Right lobe of liver (tissue), 6 donors: ENCODE measurements at regions not wholly inside any gene's neighbourhood (a gene's known extent, or its start where the extent isn't known, plus 50 kb on each side); places are given as distances from the start of the nearest gene placed in this dataset.

ENCODE experiments used
- ATAC-seq, 4 donors: fragments of 200-7000 bp; cut with Tn5 transposase; one replicate each; pipeline ENCODE4 v1.9.1; 2020; ENCODE audit warnings: mild to moderate bottlenecking in 4 of 4, moderate library complexity in 4 of 4
- DNase-seq, 3 donors: peaks; one replicate each; pipeline ENCODE4 v3.0.0-alpha.2; 2020
- H3K27ac ChIP-seq, 3 donors: fragments of 200-600 bp; one replicate each; pipeline ENCODE4 v1.8.0; 2022
- H3K27me3 ChIP-seq, 2 donors: fragments of 200-600 bp; one replicate each; pipeline ENCODE4 v1.8.0; 2022
- H3K36me3 ChIP-seq, 4 donors: fragments of 200-600 bp; sonication (generic) in 1 of 4; one replicate each; pipeline versions ENCODE4 v1.5.1 to v1.8.0; 2017 to 2022; ENCODE audit warnings: control low read depth in 1 of 4
- H3K4me1 ChIP-seq, 4 donors: fragments of 200-600 bp; sonication (generic) in 1 of 4; one replicate each; pipeline versions ENCODE4 v1.5.1 to v1.8.0; 2017 to 2022; ENCODE audit warnings: control low read depth in 1 of 4
- H3K4me3 ChIP-seq, 3 donors: fragments of 200-600 bp; one replicate each; pipeline ENCODE4 v1.8.0; 2022
- H3K9me3 ChIP-seq, 4 donors: fragments of 200-600 bp; sonication (generic) in 1 of 4; one replicate each; pipeline versions ENCODE4 v1.5.1 to v1.8.0; 2017 to 2022; ENCODE audit warnings: control low read depth in 1 of 4
- CTCF ChIP-seq, 4 donors: fragments of 200-600 bp in 3 of 4; fragments of 450-650 bp in 1 of 4; IDR thresholded peaks; one replicate each; pipeline versions ENCODE4 v1.5.1 to v1.8.0; 2016 to 2022; ENCODE audit warnings: antibody characterized with exemption in 4 of 4, mild to moderate bottlenecking in 2 of 4
- POLR2A ChIP-seq: fragments of 450-650 bp; IDR thresholded peaks from one replicate; pipeline ENCODE4 v1.6.1; 2017; ENCODE audit warnings: antibody characterized with exemption, mild to moderate bottlenecking
- WGBS: methylation state at CpG from one replicate; pipeline ENCODE4 v1.1.6; 2018; ENCODE audit warnings: low coverage, low lambda C conversion rate; ENCODE audit not compliant: insufficient coverage; ENCODE audit errors: missing lambda C conversion rate; 5-methylcytosine and 5-hydroxymethylcytosine counted together
- intact Hi-C, 2 donors: fragments of 100-400 bp; cut with DNase I; formaldehyde crosslinking; loops; one replicate each; pipeline versions ENCODE4 v1.11.2 to v1.14.1; 2022
- donor health status: DM: no; HTN: yes; CAD: no.
- donor health status: DM: no; HTN: no; CAD: no.
- donor health status: DM: no; HTN: no; CAD: no.
- donor health status: DM: no; HTN: yes; CAD: no.
- donor health status: DM: no; HTN: yes; CAD: no.

- no peak for DNase-seq
- 25% methylated on average over 1 of the region's 1 CpG for WGBS
- Histone ChIP-seq H3K4me3 (no peak overlapping the region), H3K36me3 (no peaks in the 10 kb centered on the region), H3K9me3 (no peaks in the 10 kb centered on the region), H3K4me1 (no peaks in the 10 kb centered on the region), H3K27me3 (no peaks in the 10 kb centered on the region), H3K27ac (no peak overlapping the region)
- TF ChIP-seq POLR2A (no peak), CTCF (IDR thresholded peaks at IDR 0.05) (no peak)
- intact Hi-C loops: no loop called here
- ATAC-seq: no peak
Measured at GRCh38 chr3:22660606-22661005, 542.5 kb upstream of the UBE2E2 start.

- TF ChIP-seq POLR2A: no peak
- TF ChIP-seq CTCF (IDR thresholded peaks at IDR 0.05): no peak
- H3K27ac ChIP-seq: no peak overlapping the region
- no peaks in the 10 kb centered on the region for H3K4me1 ChIP-seq
- intact Hi-C loops: no loop called here
- no peak for ATAC-seq
- H3K36me3 ChIP-seq: no peaks in the 10 kb centered on the region
- no peak overlapping the region for H3K4me3 ChIP-seq
- no peaks in the 10 kb centered on the region for H3K27me3 ChIP-seq
- WGBS: 36% methylated on average over 2 of the region's 2 CpGs
- H3K9me3 ChIP-seq: no peaks in the 10 kb centered on the region
- DNase-seq: no peak
Measured at GRCh38 chr3:22661121-22661700, 541.9 kb upstream of the UBE2E2 start.

- H3K4me3 ChIP-seq: no peak overlapping the region
- no peaks in the 10 kb centered on the region for H3K9me3 ChIP-seq
- WGBS: 35% methylated on average over 2 of the region's 2 CpGs
- DNase-seq (no peak), ATAC-seq (no peak)
- intact Hi-C loops: no loop called here
- H3K27me3 ChIP-seq: no peaks in the 10 kb centered on the region
- no peaks in the 10 kb centered on the region for H3K36me3 ChIP-seq
- no peak overlapping the region for H3K27ac ChIP-seq
- no peak for TF ChIP-seq POLR2A
- TF ChIP-seq CTCF (IDR thresholded peaks at IDR 0.05): no peak
- no peaks in the 10 kb centered on the region for H3K4me1 ChIP-seq
Measured at GRCh38 chr3:22665528-22665927, 537.6 kb upstream of the UBE2E2 start.

- no peak for DNase-seq
- 14% methylated on average over 1 of the region's 1 CpG for WGBS
- intact Hi-C loops: no loop called here
- Histone ChIP-seq H3K4me1 (no peaks in the 10 kb centered on the region), H3K27me3 (no peaks in the 10 kb centered on the region), H3K9me3 (no peaks in the 10 kb centered on the region), H3K36me3 (no peaks in the 10 kb centered on the region), H3K27ac (no peak overlapping the region), H3K4me3 (no peak overlapping the region)
- no peak for TF ChIP-seq POLR2A
- TF ChIP-seq CTCF (IDR thresholded peaks at IDR 0.05): no peak
- ATAC-seq: no peak
Measured at GRCh38 chr3:22666736-22667135, 536.4 kb upstream of the UBE2E2 start.

DNA sequence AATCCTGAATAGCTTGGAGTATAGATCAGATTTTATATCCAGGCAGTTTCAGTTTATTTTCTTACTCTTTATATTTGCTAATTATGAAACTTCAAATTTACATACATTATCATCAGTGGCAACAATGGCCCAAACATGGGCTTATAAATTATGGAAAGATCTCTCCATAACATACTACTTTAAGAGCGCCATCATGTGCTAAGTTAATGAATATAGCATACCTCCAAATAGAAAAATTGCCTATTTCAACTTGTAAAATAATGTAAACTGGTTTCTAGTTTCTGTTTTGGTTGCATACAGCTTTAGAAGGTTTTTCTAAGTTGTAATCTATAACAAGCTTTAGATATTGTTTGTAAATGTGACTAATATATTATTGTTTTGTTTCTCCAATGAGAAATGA is 531.3 kb upstream of the UBE2E2 start:
- Histone ChIP-seq H3K27me3 (no peaks in the 10 kb centered on the region), H3K9me3 (no peaks in the 10 kb centered on the region), H3K4me1 (no peaks in the 10 kb centered on the region), H3K4me3 (no peak overlapping the region), H3K36me3 (no peaks in the 10 kb centered on the region), H3K27ac (no peak overlapping the region)
- 43% methylated on average over 1 of the region's 1 CpG for whole genome bisulfite sequencing
- intact Hi-C loops: no loop called here
- TF ChIP-seq CTCF (IDR thresholded peaks at IDR 0.05) (no peak), POLR2A (no peak)
- DNase-seq: no peak
- no peak for ATAC-seq
